Spleen (tissue), 7 donors: ENCODE measurements at regions not wholly inside any gene's neighbourhood (a gene's known extent, or its start where the extent isn't known, plus 50 kb on each side); places are given as distances from the start of the nearest gene placed in this dataset.

Experiments used
- CTCF ChIP-seq, 11 experiments: fragments of 200-600 bp in 7 of 11; fragments of 450-650 bp in 4 of 11; sonication (generic) in 4 of 11; IDR thresholded peaks in 8 of 11; conservative IDR thresholded peaks in 3 of 11; 1 replicate in 7 of 11; 2 replicates in 4 of 11; pipeline versions ENCODE4 v1.4.0 to v1.8.0; 2016 to 2021; ENCODE audit warnings: antibody characterized with exemption in 11 of 11, inconsistent platforms in 4 of 11, mild to moderate bottlenecking in 1 of 11
- POLR2AphosphoS5 ChIP-seq, 3 donors: sonication (generic); formaldehyde crosslinking; IDR thresholded peaks; one replicate each; pipeline ENCODE4 v1.5.1; 2017; ENCODE audit warnings: antibody characterized with exemption in 3 of 3
- donor health status: DM: no; HTN: no; CAD: no; lungs with moderate emphysema.
- donor health status: DM: no; HTN: no; CAD: no.
- donor health status: DM: no; HTN: no; CAD: no.

DNA sequence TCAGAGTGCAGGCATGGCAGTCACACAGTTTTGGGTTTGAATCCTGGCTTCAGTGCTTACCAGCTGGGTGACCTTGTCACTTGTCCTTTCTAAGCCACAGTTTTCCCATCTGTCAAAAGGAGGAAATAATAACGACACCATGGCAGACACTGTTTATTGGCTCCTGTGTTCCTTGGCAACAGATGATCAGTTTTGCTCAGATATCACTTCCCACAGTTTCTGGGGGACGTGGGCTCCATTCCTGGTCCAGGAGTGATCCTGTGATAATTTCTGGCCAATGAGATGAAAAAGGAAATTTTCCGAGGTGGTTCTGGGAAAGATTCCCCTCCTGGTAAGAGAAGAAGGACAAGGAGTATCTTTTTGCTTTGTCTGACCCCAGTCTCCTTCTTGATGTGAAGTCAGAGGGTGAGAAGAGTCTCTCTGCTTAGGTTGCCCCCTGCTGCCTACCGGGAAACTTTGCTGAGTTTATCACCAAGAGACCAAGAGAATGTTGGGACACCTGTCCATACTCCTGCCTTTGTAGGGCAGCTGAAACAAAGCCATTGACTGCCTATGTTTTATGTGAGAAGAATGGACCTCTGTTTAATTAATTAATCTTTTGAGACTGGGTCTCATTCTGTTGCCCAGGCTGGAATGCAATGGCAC lies 178.9 kb upstream of the NRXN3 start:
- TF ChIP-seq POLR2AphosphoS5 (IDR thresholded peaks at IDR 0.05): no peak
- no peak for TF ChIP-seq CTCF (IDR thresholded peaks at IDR 0.05 in 8 of 11, conservative IDR thresholded peaks at IDR 0.05 in 3 of 11)
